ENCODE measurements at regions not wholly inside any gene's neighbourhood (a gene's known extent, or its start where the extent isn't known, plus 50 kb on each side); places are given as distances from the start of the nearest gene placed in this dataset.

DNA sequence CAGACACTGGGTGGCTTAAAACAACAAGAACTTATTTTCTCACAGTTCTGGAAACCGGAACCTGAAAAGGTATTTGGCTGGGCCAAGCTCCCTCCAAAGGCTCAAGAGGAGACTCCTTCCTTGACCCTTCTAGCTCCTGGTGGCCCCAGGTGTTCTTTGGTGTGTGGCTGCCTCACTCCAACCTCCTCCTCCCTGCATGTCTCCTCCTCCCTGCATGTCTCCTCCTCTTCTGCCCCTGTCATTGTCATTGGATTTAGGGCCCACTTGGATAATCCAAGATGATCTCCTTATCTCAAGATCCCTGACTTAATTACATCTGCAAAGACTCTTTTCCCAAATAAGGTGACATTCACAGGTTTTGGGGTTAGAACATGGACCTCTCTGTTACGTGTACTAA, 69.8 kb upstream of the MFGE8 start:
- ATAC-seq, result no peak
- H3K27ac ChIP-seq (ENCODE audit: extremely low read length, insufficient read depth, low read length), result no peak overlapping the region
- in situ Hi-C loops (cut with HindIII; ENCODE audit: extremely low pct_ligation_motif_present, low pct_unique_long_range_greater_than_20kb) (no loop called here), intact Hi-C loops (cut with micrococcal nuclease; ENCODE audit: unreplicated experiment) (no loop called here)
- 31% methylated on average over 2 of the region's 2 CpGs for WGBS (ENCODE audit: low lambda C conversion rate)
- BruUV-seq (replicated peaks), result no TSS peak
- no peaks in the 10 kb centered on the region for H3K9me3 ChIP-seq (ENCODE audit: low read length)
- peaks cover 0 to 8% of the 10 kb centered on the region in 2 experiments; a peak in 1 of 5 replicates for H3K27me3 ChIP-seq (ENCODE audit: control insufficient read depth in 1 of 2, insufficient read depth in 2 of 2, low read length in 2 of 2)
- no peak for DNase-seq (ENCODE audit: low spot score)
- ChIA-PET CTCF (ENCODE audit: low intra/inter-chr PET ratio, low total read pairs) (no interaction called here), POLR2A (no interaction called here)
- H3K4me3 ChIP-seq (replicated peaks in 1 of 3; ENCODE audit: insufficient read depth in 1 of 3, low read depth in 2 of 3, low read length in 3 of 3), result no peak overlapping the region
- H3K4me1 ChIP-seq (ENCODE audit: insufficient read depth, low read length), result peaks cover 37% of the 10 kb centered on the region
- H3K4me2 ChIP-seq (ENCODE audit: low read depth, low read length), result no peak overlapping the region
- FAIRE-seq, result no peak
- H4K20me1 ChIP-seq (ENCODE audit: insufficient read depth, low read length), result no peaks in the 10 kb centered on the region
- H2AFZ ChIP-seq (ENCODE audit: low read length), result no peak overlapping the region
- H3K36me3 ChIP-seq (replicated peaks in 1 of 2; ENCODE audit: control insufficient read depth in 1 of 2, insufficient read depth in 2 of 2, low read length in 2 of 2), result no peaks in the 10 kb centered on the region
- H3K79me2 ChIP-seq (ENCODE audit: insufficient read depth, low read length), result no peaks in the 10 kb centered on the region
- no peak overlapping the region for H3K9ac ChIP-seq (ENCODE audit: insufficient read depth, low read depth, low read length)
- no peak for TF ChIP-seq ZNF3 (CRISPR knock-in tag; IDR thresholded peaks at IDR 0.05)
- TF ChIP-seq, protein P1, sequence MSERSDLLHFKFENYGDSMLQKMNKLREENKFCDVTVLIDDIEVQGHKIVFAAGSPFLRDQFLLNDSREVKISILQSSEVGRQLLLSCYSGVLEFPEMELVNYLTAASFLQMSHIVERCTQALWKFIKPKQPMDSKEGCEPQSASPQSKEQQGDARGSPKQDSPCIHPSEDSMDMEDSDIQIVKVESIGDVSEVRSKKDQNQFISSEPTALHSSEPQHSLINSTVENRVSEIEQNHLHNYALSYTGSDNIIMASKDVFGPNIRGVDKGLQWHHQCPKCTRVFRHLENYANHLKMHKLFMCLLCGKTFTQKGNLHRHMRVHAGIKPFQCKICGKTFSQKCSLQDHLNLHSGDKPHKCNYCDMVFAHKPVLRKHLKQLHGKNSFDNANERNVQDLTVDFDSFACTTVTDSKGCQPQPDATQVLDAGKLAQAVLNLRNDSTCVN (CRISPR knock-in tag; IDR thresholded peaks at IDR 0.05; ENCODE audit: borderline replicate concordance), result no peak
- TF ChIP-seq ZNF790 (CRISPR knock-in tag; IDR thresholded peaks at IDR 0.05; ENCODE audit: borderline replicate concordance), result no peak
- TF ChIP-seq ZNF253 (CRISPR knock-in tag; IDR thresholded peaks at IDR 0.05; ENCODE audit: borderline replicate concordance), result no peak
- no peak for TF ChIP-seq GATAD2A (CRISPR knock-in tag; IDR thresholded peaks at IDR 0.05)
- TF ChIP-seq, protein P2, sequence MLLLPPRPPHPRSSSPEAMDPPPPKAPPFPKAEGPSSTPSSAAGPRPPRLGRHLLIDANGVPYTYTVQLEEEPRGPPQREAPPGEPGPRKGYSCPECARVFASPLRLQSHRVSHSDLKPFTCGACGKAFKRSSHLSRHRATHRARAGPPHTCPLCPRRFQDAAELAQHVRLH (CRISPR knock-in tag; IDR thresholded peaks at IDR 0.05; ENCODE audit: borderline replicate concordance, low read depth), result no peak
- no peak for TF ChIP-seq FOXK1 (CRISPR knock-in tag; IDR thresholded peaks at IDR 0.05; ENCODE audit: borderline replicate concordance, low read depth)
- no peak for TF ChIP-seq ZBTB21 (CRISPR knock-in tag; IDR thresholded peaks at IDR 0.05)
- no peak for TF ChIP-seq THYN1 (CRISPR knock-in tag; IDR thresholded peaks at IDR 0.05; ENCODE audit: borderline replicate concordance, low read depth)
- TF ChIP-seq ZNF788 (CRISPR knock-in tag; IDR thresholded peaks at IDR 0.05; ENCODE audit: borderline replicate concordance), result no peak
- no peak for TF ChIP-seq ZNF567 (CRISPR knock-in tag; IDR thresholded peaks at IDR 0.05; ENCODE audit: borderline replicate concordance)
- TF ChIP-seq KDM6A (CRISPR knock-in tag; IDR thresholded peaks at IDR 0.05; ENCODE audit: low read depth), result no peak
- TF ChIP-seq, protein P3, sequence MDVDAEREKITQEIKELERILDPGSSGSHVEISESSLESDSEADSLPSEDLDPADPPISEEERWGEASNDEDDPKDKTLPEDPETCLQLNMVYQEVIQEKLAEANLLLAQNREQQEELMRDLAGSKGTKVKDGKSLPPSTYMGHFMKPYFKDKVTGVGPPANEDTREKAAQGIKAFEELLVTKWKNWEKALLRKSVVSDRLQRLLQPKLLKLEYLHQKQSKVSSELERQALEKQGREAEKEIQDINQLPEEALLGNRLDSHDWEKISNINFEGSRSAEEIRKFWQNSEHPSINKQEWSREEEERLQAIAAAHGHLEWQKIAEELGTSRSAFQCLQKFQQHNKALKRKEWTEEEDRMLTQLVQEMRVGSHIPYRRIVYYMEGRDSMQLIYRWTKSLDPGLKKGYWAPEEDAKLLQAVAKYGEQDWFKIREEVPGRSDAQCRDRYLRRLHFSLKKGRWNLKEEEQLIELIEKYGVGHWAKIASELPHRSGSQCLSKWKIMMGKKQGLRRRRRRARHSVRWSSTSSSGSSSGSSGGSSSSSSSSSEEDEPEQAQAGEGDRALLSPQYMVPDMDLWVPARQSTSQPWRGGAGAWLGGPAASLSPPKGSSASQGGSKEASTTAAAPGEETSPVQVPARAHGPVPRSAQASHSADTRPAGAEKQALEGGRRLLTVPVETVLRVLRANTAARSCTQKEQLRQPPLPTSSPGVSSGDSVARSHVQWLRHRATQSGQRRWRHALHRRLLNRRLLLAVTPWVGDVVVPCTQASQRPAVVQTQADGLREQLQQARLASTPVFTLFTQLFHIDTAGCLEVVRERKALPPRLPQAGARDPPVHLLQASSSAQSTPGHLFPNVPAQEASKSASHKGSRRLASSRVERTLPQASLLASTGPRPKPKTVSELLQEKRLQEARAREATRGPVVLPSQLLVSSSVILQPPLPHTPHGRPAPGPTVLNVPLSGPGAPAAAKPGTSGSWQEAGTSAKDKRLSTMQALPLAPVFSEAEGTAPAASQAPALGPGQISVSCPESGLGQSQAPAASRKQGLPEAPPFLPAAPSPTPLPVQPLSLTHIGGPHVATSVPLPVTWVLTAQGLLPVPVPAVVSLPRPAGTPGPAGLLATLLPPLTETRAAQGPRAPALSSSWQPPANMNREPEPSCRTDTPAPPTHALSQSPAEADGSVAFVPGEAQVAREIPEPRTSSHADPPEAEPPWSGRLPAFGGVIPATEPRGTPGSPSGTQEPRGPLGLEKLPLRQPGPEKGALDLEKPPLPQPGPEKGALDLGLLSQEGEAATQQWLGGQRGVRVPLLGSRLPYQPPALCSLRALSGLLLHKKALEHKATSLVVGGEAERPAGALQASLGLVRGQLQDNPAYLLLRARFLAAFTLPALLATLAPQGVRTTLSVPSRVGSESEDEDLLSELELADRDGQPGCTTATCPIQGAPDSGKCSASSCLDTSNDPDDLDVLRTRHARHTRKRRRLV (CRISPR knock-in tag; IDR thresholded peaks at IDR 0.05), result no peak
- no peak for TF ChIP-seq SNAPC2 (CRISPR knock-in tag; IDR thresholded peaks at IDR 0.05)
- no peak for TF ChIP-seq DMAP1 (CRISPR knock-in tag; IDR thresholded peaks at IDR 0.05)
- no peak for TF ChIP-seq SNRNP70 (IDR thresholded peaks at IDR 0.05; ENCODE audit: low read depth, low read length)
